H9 (cell line): ENCODE measurements at regions not wholly inside any gene's neighbourhood (a gene's known extent, or its start where the extent isn't known, plus 50 kb on each side); places are given as distances from the start of the nearest gene placed in this dataset.

Source experiments
- DNase-seq: peaks from one replicate; pipeline ENCODE4 v3.0.0-alpha.2; 2017
- H2AFZ ChIP-seq: one replicate; pipeline ENCODE4 v1.6.1; 2013; ENCODE audit warnings: mild to moderate bottlenecking, low read length, control low read depth, moderate library complexity
- H2AK5ac ChIP-seq: 2 replicates; pipeline ENCODE4 v1.6.1; 2013; ENCODE audit warnings: low read length, control low read depth, mixed read lengths; ENCODE audit not compliant: insufficient read length
- H2BK120ac ChIP-seq: one replicate; pipeline ENCODE4 v1.6.1; 2013; ENCODE audit warnings: low read depth, mild to moderate bottlenecking, low read length, control low read depth, inconsistent platforms; ENCODE audit not compliant: poor library complexity, severe bottlenecking
- H2BK12ac ChIP-seq: 2 replicates; pipeline ENCODE4 v1.6.1; 2013; ENCODE audit warnings: low read length, control low read depth, mixed read lengths, low read depth; ENCODE audit not compliant: insufficient read length
- H2BK15ac ChIP-seq: 2 replicates; pipeline ENCODE4 v1.6.1; 2013; ENCODE audit warnings: low read depth, low read length, control low read depth
- H2BK20ac ChIP-seq: one replicate; pipeline ENCODE4 v1.6.1; 2013; ENCODE audit warnings: low read depth, mild to moderate bottlenecking, low read length, control low read depth, inconsistent platforms; ENCODE audit not compliant: poor library complexity, severe bottlenecking
- H2BK5ac ChIP-seq: 2 replicates; pipeline ENCODE4 v1.6.1; 2013; ENCODE audit warnings: low read length, control low read depth, mixed read lengths; ENCODE audit not compliant: insufficient read length
- H3K14ac ChIP-seq: 2 replicates; pipeline ENCODE4 v1.6.1; 2013; ENCODE audit warnings: low read length, control low read depth; ENCODE audit not compliant: insufficient read depth
- H3K18ac ChIP-seq: 2 replicates; pipeline ENCODE4 v1.6.1; 2013; ENCODE audit warnings: low read depth, mild to moderate bottlenecking, mixed read lengths, low read length, control low read depth; ENCODE audit not compliant: insufficient read length
- H3K23ac ChIP-seq: 2 replicates; pipeline ENCODE4 v1.6.1; 2013; ENCODE audit warnings: low read length, control low read depth, mixed read lengths, low read depth; ENCODE audit not compliant: insufficient read length
- H3K23me2 ChIP-seq: 2 replicates; pipeline ENCODE4 v1.6.1; 2013; ENCODE audit warnings: low read depth, mild to moderate bottlenecking, mixed read lengths, low read length, control low read depth; ENCODE audit not compliant: insufficient read length, poor library complexity, severe bottlenecking
- H3K27ac ChIP-seq: 2 replicates; pipeline ENCODE4 v1.5.1; 2013; ENCODE audit warnings: low read length, control low read depth, mixed read lengths, low read depth; ENCODE audit not compliant: insufficient read length
- H3K27me3 ChIP-seq: 2 replicates; pipeline ENCODE4 v1.6.1; 2013; ENCODE audit warnings: low read length, control low read depth, inconsistent platforms; ENCODE audit not compliant: insufficient read depth
- H3K4ac ChIP-seq: 2 replicates; pipeline ENCODE4 v1.6.1; 2013; ENCODE audit warnings: low read depth, mild to moderate bottlenecking, control low read depth, inconsistent platforms, low read length, moderate library complexity
- H3K4me1 ChIP-seq: 2 replicates; pipeline ENCODE4 v1.6.1; 2013; ENCODE audit warnings: low read length, control low read depth, inconsistent platforms; ENCODE audit not compliant: insufficient read depth
- H3K4me2 ChIP-seq: 2 replicates; pipeline ENCODE4 v1.6.1; 2013; ENCODE audit warnings: low read length, control low read depth, mixed read lengths; ENCODE audit not compliant: insufficient read length, insufficient read depth
- H3K56ac ChIP-seq: 2 replicates; pipeline ENCODE4 v1.6.1; 2013; ENCODE audit warnings: low read depth, mild to moderate bottlenecking, mixed read lengths, low read length, control low read depth; ENCODE audit not compliant: insufficient read length
- H3K79me1 ChIP-seq: 2 replicates; pipeline ENCODE4 v1.6.1; 2013; ENCODE audit warnings: low read depth, mild to moderate bottlenecking, moderate library complexity, low read length, control low read depth, inconsistent platforms; ENCODE audit not compliant: insufficient read depth, poor library complexity, severe bottlenecking
- H3K79me2 ChIP-seq: 2 replicates; pipeline ENCODE4 v1.6.1; 2013; ENCODE audit warnings: low read length, control low read depth, inconsistent platforms; ENCODE audit not compliant: insufficient read depth
- H3K9ac ChIP-seq: 2 replicates; pipeline ENCODE4 v1.6.1; 2013; ENCODE audit warnings: low read length, control low read depth, mixed read lengths; ENCODE audit not compliant: insufficient read length; ENCODE audit errors: extremely low read depth
- H3K9me3 ChIP-seq: one replicate; pipeline ENCODE4 v1.6.1; 2013; ENCODE audit warnings: low read depth, low read length, inconsistent platforms; ENCODE audit not compliant: control insufficient read depth
- H3T11ph ChIP-seq: one replicate; pipeline ENCODE4 v1.6.1; 2013; ENCODE audit warnings: mild to moderate bottlenecking, low read length, control low read depth, inconsistent platforms
- H4K20me1 ChIP-seq: one replicate; pipeline ENCODE4 v1.6.1; 2013; ENCODE audit not compliant: control insufficient read depth, insufficient read length, insufficient read depth
- H4K5ac ChIP-seq: 2 replicates; pipeline ENCODE4 v1.6.1; 2013; ENCODE audit warnings: low read depth, mild to moderate bottlenecking, mixed read lengths, low read length, control low read depth; ENCODE audit not compliant: insufficient read length
- H4K8ac ChIP-seq: replicated peaks from 2 replicates; pipeline ENCODE4 v1.6.1; 2013; ENCODE audit warnings: low read length, control low read depth, mixed read lengths, low read depth; ENCODE audit not compliant: insufficient read length
- H4K91ac ChIP-seq: 2 replicates; pipeline ENCODE4 v1.6.1; 2013; ENCODE audit warnings: low read depth, mild to moderate bottlenecking, moderate library complexity, mixed read lengths, low read length, control low read depth; ENCODE audit not compliant: insufficient read length
- H3K27ac Mint-ChIP-seq, 3 experiments: 2 replicates in 2 of 3; 3 replicates in 1 of 3; pipeline ENCODE4 v1.8.0; 2020 to 2021; ENCODE audit warnings: mixed read lengths in 3 of 3, mild to moderate bottlenecking in 1 of 3, moderate library complexity in 1 of 3
- H3K27me3 Mint-ChIP-seq: 2 replicates; pipeline ENCODE4 v1.8.0; 2021; ENCODE audit warnings: low read depth, mild to moderate bottlenecking, moderate library complexity, mixed read lengths
- H3K36me3 Mint-ChIP-seq, 3 experiments: 2 replicates in 2 of 3; 3 replicates in 1 of 3; pipeline ENCODE4 v1.8.0; 2020 to 2021; ENCODE audit warnings: low read depth in 3 of 3, mixed read lengths in 3 of 3; ENCODE audit not compliant: insufficient read depth in 1 of 3
- H3K4me1 Mint-ChIP-seq, 2 experiments: 2 replicates each; pipeline ENCODE4 v1.8.0; 2020; ENCODE audit warnings: mixed read lengths in 2 of 2
- H3K4me3 Mint-ChIP-seq, 2 experiments: 2 replicates in 1 of 2; 3 replicates in 1 of 2; pipeline ENCODE4 v1.8.0; 2020 to 2021; ENCODE audit warnings: mild to moderate bottlenecking in 2 of 2, mixed read lengths in 2 of 2, moderate library complexity in 1 of 2
- H3K9me3 Mint-ChIP-seq, 2 experiments: 2 replicates in 1 of 2; 3 replicates in 1 of 2; pipeline ENCODE4 v1.8.0; 2020; ENCODE audit warnings: mild to moderate bottlenecking in 2 of 2, mixed read lengths in 2 of 2, moderate library complexity in 1 of 2
- whole genome bisulfite sequencing: extraction: QIAGEN DNeasy Blood & Tissue Kit; methylation state at CpG from one replicate; pipeline ENCODE4 v1.1.7; 2013; ENCODE audit warnings: missing lambda C conversion rate, low lambda C conversion rate, mixed read lengths; ENCODE audit not compliant: insufficient read length; ENCODE audit errors: extremely low coverage; 5-methylcytosine and 5-hydroxymethylcytosine counted together
- TF ChIP-seq, protein P1 (sequence below): fragments of 200-600 bp; sonication (generic); conservative IDR thresholded peaks from 3 replicates; pipeline ENCODE4 v1.8.0; 2021; ENCODE audit warnings: antibody characterized with exemption, mild to moderate bottlenecking

DNA sequence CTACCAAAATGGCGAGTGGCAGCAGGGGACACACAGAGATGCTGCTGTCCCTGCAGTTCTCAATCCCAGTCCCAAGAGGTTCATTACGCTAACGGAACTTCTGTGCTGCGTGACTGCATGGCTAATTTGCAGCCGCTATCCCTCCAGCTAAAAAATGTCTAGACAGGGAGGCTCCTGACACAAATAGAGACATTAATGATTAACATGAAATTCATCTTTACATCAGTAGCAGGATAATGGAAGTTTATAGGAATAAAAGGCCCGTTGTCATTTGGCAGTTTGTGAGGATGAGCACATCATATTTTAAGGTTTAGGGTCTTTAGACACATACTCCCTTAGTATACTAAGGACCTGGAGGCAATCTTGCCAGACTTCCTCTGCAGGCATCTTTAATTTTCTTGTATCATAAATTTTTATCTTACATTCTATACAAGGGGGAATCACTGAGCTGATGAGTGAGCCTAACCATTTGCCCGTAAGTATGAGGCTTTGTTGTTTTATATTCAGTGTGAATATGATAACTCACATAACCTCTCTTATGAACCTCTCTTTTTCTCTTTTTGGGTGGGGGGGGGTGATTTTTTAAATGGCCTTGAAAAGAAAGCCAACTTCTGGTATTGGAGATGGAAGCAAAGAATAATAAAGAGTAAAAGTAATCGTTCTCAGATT, 99.8 kb upstream of the OR9G4 start:
- H3K27me3 ChIP-seq, result no peaks in the 10 kb centered on the region
- Mint-ChIP-seq H3K36me3 (peaks cover 0 to 8% (median 0%) of the 10 kb centered on the region in 3 experiments; a peak in 3 of 7 replicates), H3K4me3 (no peak overlapping the region), H3K27me3 (no peaks in the 10 kb centered on the region; the same call in 1 of the 2 replicates), H3K4me1 (no peaks in the 10 kb centered on the region), H3K9me3 (peaks cover 14 to 20% of the 10 kb centered on the region in 2 experiments; a peak in 4 of 5 replicates), H3K27ac (no peak overlapping the region)
- no peak overlapping the region for H4K5ac ChIP-seq
- H3K4me2 ChIP-seq, result no peak overlapping the region
- no peak overlapping the region for H3K27ac ChIP-seq
- H3K18ac ChIP-seq, result no peak overlapping the region
- no peak overlapping the region for H3T11ph ChIP-seq
- H3K9me3 ChIP-seq, result no peaks in the 10 kb centered on the region
- no peak overlapping the region for H2BK20ac ChIP-seq
- H3K4ac ChIP-seq, result no peak overlapping the region
- no peak overlapping the region for H4K91ac ChIP-seq
- no peak overlapping the region for H2BK120ac ChIP-seq
- no peak overlapping the region for H3K56ac ChIP-seq
- no peak overlapping the region for H2BK12ac ChIP-seq
- H3K4me1 ChIP-seq, result no peaks in the 10 kb centered on the region
- no CpG with 5 or more reads among the region's 8 CpGs for WGBS
- no peak overlapping the region for H3K9ac ChIP-seq
- H3K79me1 ChIP-seq, result no peaks in the 10 kb centered on the region
- no peaks in the 10 kb centered on the region for H4K20me1 ChIP-seq
- no peaks in the 10 kb centered on the region for H3K79me2 ChIP-seq
- H2BK5ac ChIP-seq, result no peak overlapping the region
- TF ChIP-seq, protein P1, sequence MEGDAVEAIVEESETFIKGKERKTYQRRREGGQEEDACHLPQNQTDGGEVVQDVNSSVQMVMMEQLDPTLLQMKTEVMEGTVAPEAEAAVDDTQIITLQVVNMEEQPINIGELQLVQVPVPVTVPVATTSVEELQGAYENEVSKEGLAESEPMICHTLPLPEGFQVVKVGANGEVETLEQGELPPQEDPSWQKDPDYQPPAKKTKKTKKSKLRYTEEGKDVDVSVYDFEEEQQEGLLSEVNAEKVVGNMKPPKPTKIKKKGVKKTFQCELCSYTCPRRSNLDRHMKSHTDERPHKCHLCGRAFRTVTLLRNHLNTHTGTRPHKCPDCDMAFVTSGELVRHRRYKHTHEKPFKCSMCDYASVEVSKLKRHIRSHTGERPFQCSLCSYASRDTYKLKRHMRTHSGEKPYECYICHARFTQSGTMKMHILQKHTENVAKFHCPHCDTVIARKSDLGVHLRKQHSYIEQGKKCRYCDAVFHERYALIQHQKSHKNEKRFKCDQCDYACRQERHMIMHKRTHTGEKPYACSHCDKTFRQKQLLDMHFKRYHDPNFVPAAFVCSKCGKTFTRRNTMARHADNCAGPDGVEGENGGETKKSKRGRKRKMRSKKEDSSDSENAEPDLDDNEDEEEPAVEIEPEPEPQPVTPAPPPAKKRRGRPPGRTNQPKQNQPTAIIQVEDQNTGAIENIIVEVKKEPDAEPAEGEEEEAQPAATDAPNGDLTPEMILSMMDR, result no peak
- H3K23me2 ChIP-seq, result no peaks in the 10 kb centered on the region
- no peak overlapping the region for H2BK15ac ChIP-seq
- no peak overlapping the region for H3K23ac ChIP-seq
- no peak overlapping the region for H2AFZ ChIP-seq
- no peak for DNase-seq
- H4K8ac ChIP-seq, result no peak overlapping the region
- no peak overlapping the region for H2AK5ac ChIP-seq
- H3K14ac ChIP-seq, result no peak overlapping the region
